ENCODE measurements at regions not wholly inside any gene's neighbourhood (a gene's known extent, or its start where the extent isn't known, plus 50 kb on each side); places are given as distances from the start of the nearest gene placed in this dataset.

GRCh38 chr13:107854880-107855279 lies 360.5 kb downstream of the LIG4 start:
- no peak for DNase-seq

- no peak for DNase-seq
Measured at GRCh38 chr13:107852072-107852471, 363.3 kb downstream of the LIG4 start.

GRCh38 chr13:107851670-107852069 lies 363.7 kb downstream of the LIG4 start:
- DNase-seq, result no peak

GRCh38 chr13:107847406-107847805 lies 367.9 kb downstream of the LIG4 start:
- DNase-seq, result no peak

GRCh38 chr13:107846642-107847041 lies 368.7 kb downstream of the LIG4 start:
- DNase-seq, result no peak

GRCh38 chr13:107845911-107846310 lies 369.4 kb downstream of the LIG4 start:
- no peak for DNase-seq

- DNase-seq, result no peak
Measured at GRCh38 chr13:107843681-107844080, 371.7 kb downstream of the LIG4 start.

- DNase-seq, result no peak
Measured at GRCh38 chr13:107843281-107843680, 372.1 kb downstream of the LIG4 start.

- DNase-seq, result no peak
Measured at GRCh38 chr13:107842562-107843180, 372.7 kb downstream of the LIG4 start.

- peak; percentile 82 for DNase-seq
Measured at GRCh38 chr13:107838588-107839161, 376.7 kb downstream of the LIG4 start.

GRCh38 chr13:107836685-107837084 lies 378.7 kb downstream of the LIG4 start:
- no peak for DNase-seq

GRCh38 chr13:107835339-107836018 lies 379.9 kb downstream of the LIG4 start:
- DNase-seq, result no peak

- no peak for DNase-seq
Measured at GRCh38 chr13:107834717-107835116, 380.6 kb downstream of the LIG4 start.

- no peak for DNase-seq
Measured at GRCh38 chr13:107834281-107834680, 381.1 kb downstream of the LIG4 start.

GRCh38 chr13:107832500-107833100 lies 382.7 kb downstream of the LIG4 start:
- DNase-seq, result no peak

GRCh38 chr13:107830804-107831203 lies 384.5 kb downstream of the LIG4 start:
- no peak for DNase-seq

GRCh38 chr13:107827840-107828549 lies 387.3 kb downstream of the LIG4 start:
- DNase-seq, result no peak

- no peak for DNase-seq
Measured at GRCh38 chr13:107824635-107825034, 390.7 kb downstream of the LIG4 start.

- DNase-seq, result no peak
Measured at GRCh38 chr13:107822006-107822405, 393.3 kb downstream of the LIG4 start.

- no peak for DNase-seq
Measured at GRCh38 chr13:107821492-107821891, 393.8 kb downstream of the LIG4 start.

- no peak for DNase-seq
Measured at GRCh38 chr13:107819071-107819470, 396.3 kb downstream of the LIG4 start.

- no peak for DNase-seq
Measured at GRCh38 chr13:107817647-107818287, 397.6 kb downstream of the LIG4 start.

- no peak for DNase-seq
Measured at GRCh38 chr13:107812014-107812412, 403.3 kb downstream of the LIG4 start.

All from NCI-H748 treated with DMSO at 0.1 percent for 48 hours (cell line).